ENCODE measurements at regions not wholly inside any gene's neighbourhood (a gene's known extent, or its start where the extent isn't known, plus 50 kb on each side); places are given as distances from the start of the nearest gene placed in this dataset.

DNA sequence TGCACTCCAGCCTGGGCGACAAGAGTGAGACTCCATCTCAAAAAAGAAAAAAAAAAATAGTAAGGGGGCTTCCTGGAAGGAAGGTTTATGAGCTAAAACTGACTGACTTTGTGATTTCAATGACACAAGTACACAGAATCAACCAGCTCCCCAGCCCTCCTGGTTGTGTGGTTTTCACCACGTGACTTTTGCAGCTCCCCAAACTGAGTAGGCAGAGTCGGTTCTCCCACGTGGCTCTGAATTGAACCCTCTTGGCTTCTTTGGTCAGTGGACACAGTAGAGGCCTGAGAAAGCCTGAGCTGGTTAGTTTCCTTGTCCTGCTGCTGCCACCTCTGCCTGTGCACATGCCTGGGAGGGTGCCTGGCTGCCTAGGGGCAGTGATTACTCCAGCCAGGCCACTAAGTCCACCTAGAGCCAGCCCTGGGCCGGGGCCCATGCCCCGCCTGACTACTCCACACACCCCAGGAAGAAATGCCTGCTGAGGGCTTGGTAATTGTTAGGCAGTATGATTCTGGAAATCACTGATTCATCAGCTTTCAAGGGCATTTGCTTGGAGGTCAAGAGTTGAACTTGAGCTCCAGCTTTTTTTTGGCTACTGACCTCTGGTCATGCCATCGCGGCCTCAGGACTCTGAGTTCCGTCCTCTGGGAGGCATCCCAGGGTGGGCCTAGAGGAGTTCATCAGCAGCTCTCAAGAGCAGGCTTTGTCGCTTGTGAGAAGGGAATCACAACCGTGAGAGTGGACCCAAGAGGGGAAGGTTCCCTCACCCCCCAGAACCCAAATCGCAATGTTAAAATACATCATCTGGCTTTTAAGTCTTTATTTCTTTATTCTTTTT, 431.9 kb upstream of the HS6ST1 start:
- no peak overlapping the region for H3K4me3 ChIP-seq
- ATAC-seq (peak in 1 of 4 donors; percentile 5), DNase-seq (no peak)
- H3K4me1 ChIP-seq: no peaks in the 10 kb centered on the region
- TF ChIP-seq POLR2A (IDR thresholded peaks at IDR 0.05): no peak
- TF ChIP-seq, protein P1, sequence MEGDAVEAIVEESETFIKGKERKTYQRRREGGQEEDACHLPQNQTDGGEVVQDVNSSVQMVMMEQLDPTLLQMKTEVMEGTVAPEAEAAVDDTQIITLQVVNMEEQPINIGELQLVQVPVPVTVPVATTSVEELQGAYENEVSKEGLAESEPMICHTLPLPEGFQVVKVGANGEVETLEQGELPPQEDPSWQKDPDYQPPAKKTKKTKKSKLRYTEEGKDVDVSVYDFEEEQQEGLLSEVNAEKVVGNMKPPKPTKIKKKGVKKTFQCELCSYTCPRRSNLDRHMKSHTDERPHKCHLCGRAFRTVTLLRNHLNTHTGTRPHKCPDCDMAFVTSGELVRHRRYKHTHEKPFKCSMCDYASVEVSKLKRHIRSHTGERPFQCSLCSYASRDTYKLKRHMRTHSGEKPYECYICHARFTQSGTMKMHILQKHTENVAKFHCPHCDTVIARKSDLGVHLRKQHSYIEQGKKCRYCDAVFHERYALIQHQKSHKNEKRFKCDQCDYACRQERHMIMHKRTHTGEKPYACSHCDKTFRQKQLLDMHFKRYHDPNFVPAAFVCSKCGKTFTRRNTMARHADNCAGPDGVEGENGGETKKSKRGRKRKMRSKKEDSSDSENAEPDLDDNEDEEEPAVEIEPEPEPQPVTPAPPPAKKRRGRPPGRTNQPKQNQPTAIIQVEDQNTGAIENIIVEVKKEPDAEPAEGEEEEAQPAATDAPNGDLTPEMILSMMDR (IDR thresholded peaks at IDR 0.05): no peak
- WGBS (ENCODE audit: insufficient coverage, low coverage, low lambda C conversion rate, missing lambda C conversion rate): 72% methylated on average over 5 of the region's 12 CpGs
- H3K9me3 ChIP-seq: no peaks in the 10 kb centered on the region
- no peak overlapping the region for H3K27ac ChIP-seq
- H3K36me3 ChIP-seq: no peaks in the 10 kb centered on the region
- intact Hi-C loops (cut with DNase I): no loop called here
- no peaks in the 10 kb centered on the region for H3K27me3 ChIP-seq

GRCh38 chr2:128751746-128752145, 433.1 kb upstream of the HS6ST1 start:
- Histone ChIP-seq H3K4me1 (no peaks in the 10 kb centered on the region), H3K4me3 (no peak overlapping the region), H3K27ac (no peak overlapping the region), H3K27me3 (no peaks in the 10 kb centered on the region), H3K36me3 (no peaks in the 10 kb centered on the region), H3K9me3 (no peaks in the 10 kb centered on the region)
- ATAC-seq (no peak), DNase-seq (no peak)
- TF ChIP-seq POLR2A (IDR thresholded peaks at IDR 0.05): no peak
- TF ChIP-seq, protein P1 (IDR thresholded peaks at IDR 0.05): no peak
- 57% methylated on average over 5 of the region's 5 CpGs for WGBS (ENCODE audit: insufficient coverage, low coverage, low lambda C conversion rate, missing lambda C conversion rate)
- intact Hi-C loops (cut with DNase I): no loop called here

DNA sequence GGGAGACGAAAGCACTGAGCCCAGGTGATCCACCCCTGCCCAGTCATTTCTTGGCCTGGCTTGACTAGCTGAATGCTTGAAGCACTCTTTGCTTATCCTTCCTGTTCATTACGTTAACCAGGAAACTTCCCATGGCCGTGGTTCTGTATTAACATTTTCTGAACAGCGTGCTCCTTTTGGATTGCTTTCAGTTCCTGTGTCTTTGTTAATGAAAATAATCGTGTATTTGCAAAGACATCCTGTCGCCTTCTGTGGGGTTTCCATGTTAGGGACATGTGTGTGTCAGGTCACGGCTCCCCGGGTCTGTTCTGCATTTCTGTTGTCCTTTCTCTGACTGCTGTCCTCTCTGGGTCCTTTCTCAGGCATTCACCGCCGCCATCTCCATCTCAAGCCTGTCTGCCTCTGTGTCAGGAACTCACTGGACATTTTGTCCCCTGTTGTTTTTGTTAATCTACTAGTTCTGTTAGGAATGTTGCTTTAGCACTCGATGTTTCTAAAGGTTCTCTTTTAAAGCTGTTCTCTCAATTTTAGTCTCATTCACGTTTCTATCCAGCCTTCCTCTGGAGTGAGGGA, 434.1 kb upstream of the HS6ST1 start:
- DNase-seq (no peak), ATAC-seq (peak in 3 of 4 donors; percentile 10 to 29 (median 12))
- intact Hi-C loops (cut with DNase I): no loop called here
- WGBS (ENCODE audit: insufficient coverage, low coverage, low lambda C conversion rate, missing lambda C conversion rate): 44% methylated on average over 11 of the region's 12 CpGs
- Histone ChIP-seq H3K9me3 (no peaks in the 10 kb centered on the region), H3K36me3 (no peaks in the 10 kb centered on the region), H3K27me3 (no peaks in the 10 kb centered on the region), H3K4me3 (no peak overlapping the region), H3K27ac (no peak overlapping the region), H3K4me1 (no peaks in the 10 kb centered on the region)
- TF ChIP-seq POLR2A (IDR thresholded peaks at IDR 0.05): no peak
- TF ChIP-seq, protein P1 (IDR thresholded peaks at IDR 0.05): no peak

- no peaks in the 10 kb centered on the region for H3K9me3 ChIP-seq
- H3K4me3 ChIP-seq: no peak overlapping the region
- TF ChIP-seq POLR2A (IDR thresholded peaks at IDR 0.05): no peak
- TF ChIP-seq, protein P1 (IDR thresholded peaks at IDR 0.05): no peak
- no peak for DNase-seq
- intact Hi-C loops (cut with DNase I): no loop called here
- H3K27ac ChIP-seq: no peak overlapping the region
- no peaks in the 10 kb centered on the region for H3K27me3 ChIP-seq
- ATAC-seq: peak; percentile 29 to 58 (median 48)
- H3K36me3 ChIP-seq: no peaks in the 10 kb centered on the region
- 48% methylated on average over 6 of the region's 7 CpGs for WGBS (ENCODE audit: insufficient coverage, low coverage, low lambda C conversion rate, missing lambda C conversion rate)
- no peaks in the 10 kb centered on the region for H3K4me1 ChIP-seq
These were observed 434.7 kb upstream of the HS6ST1 start for GRCh38 chr2:128753321-128753720.

Data from right lobe of liver (tissue), 6 donors.